ENCODE measurements at regions not wholly inside any gene's neighbourhood (a gene's known extent, or its start where the extent isn't known, plus 50 kb on each side); places are given as distances from the start of the nearest gene placed in this dataset.

GRCh38 chr10:33065111-33065510 lies 107.1 kb upstream of the ITGB1 start (continued):
- TF ChIP-seq CHD7 (IDR thresholded peaks at IDR 0.05; ENCODE audit: insufficient replicate concordance, low read length) (no peak), RBBP5 (IDR thresholded peaks at IDR 0.05; ENCODE audit: borderline replicate concordance, low read depth, low read length) (no peak), EP300 (IDR thresholded peaks at IDR 0.05; ENCODE audit: borderline replicate concordance in 1 of 2, low read depth in 2 of 2, low read length in 2 of 2) (no peak), POLR2AphosphoS5 (IDR thresholded peaks at IDR 0.05; ENCODE audit: low read depth, low read length) (no peak)

Measured in H1 (cell line).